OCI-LY1 (cell line): ENCODE measurements at regions not wholly inside any gene's neighbourhood (a gene's known extent, or its start where the extent isn't known, plus 50 kb on each side); places are given as distances from the start of the nearest gene placed in this dataset.

Source experiments
- H2AFZ ChIP-seq: fragments of 200-600 bp; sonication (generic), shearing (Covaris generic); 2 replicates; pipeline ENCODE4 v1.6.0; 2014; ENCODE audit warnings: antibody characterized with exemption, mild to moderate bottlenecking, low read length
- H3F3A ChIP-seq: fragments of 200-600 bp; sonication (generic), shearing (Covaris generic); 2 replicates; pipeline ENCODE4 v1.6.0; 2014; ENCODE audit warnings: mild to moderate bottlenecking, antibody characterized with exemption, low read length, moderate library complexity; ENCODE audit not compliant: insufficient read depth
- H3K27ac ChIP-seq: fragments of 200-600 bp; sonication (generic); 2 replicates; pipeline ENCODE4 v1.5.1; 2014; ENCODE audit warnings: low read length, mixed run types, mild to moderate bottlenecking, low read depth; ENCODE audit not compliant: poor library complexity, severe bottlenecking
- H3K27me3 ChIP-seq: fragments of 200-600 bp; sonication (generic); 2 replicates; pipeline ENCODE4 v1.6.0; 2014; ENCODE audit warnings: antibody characterized with exemption, mild to moderate bottlenecking, low read length, moderate library complexity; ENCODE audit not compliant: insufficient read depth
- H3K36me3 ChIP-seq: fragments of 200-600 bp; sonication (generic); 2 replicates; pipeline ENCODE4 v1.6.1; 2014; ENCODE audit warnings: mild to moderate bottlenecking, antibody characterized with exemption, low read length, moderate library complexity, mixed read lengths; ENCODE audit not compliant: insufficient read depth
- H3K4me1 ChIP-seq: fragments of 200-600 bp; sonication (generic); 2 replicates; pipeline ENCODE4 v1.5.1; 2014; ENCODE audit warnings: mild to moderate bottlenecking, low read length, moderate library complexity; ENCODE audit not compliant: insufficient read depth, severe bottlenecking
- H3K4me2 ChIP-seq: fragments of 200-600 bp; sonication (generic), shearing (Covaris generic); 2 replicates; pipeline ENCODE4 v1.6.1; 2014; ENCODE audit warnings: low read length
- H3K4me3 ChIP-seq: fragments of 200-600 bp; sonication (generic); 2 replicates; pipeline ENCODE4 v1.5.1; 2014; ENCODE audit warnings: low read length, low read depth, mild to moderate bottlenecking, mixed read lengths; ENCODE audit not compliant: poor library complexity, severe bottlenecking
- H3K79me2 ChIP-seq: fragments of 200-600 bp; shearing (Covaris generic); 2 replicates; pipeline ENCODE4 v1.6.1; 2016; ENCODE audit warnings: mixed run types, low read length, mixed read lengths; ENCODE audit not compliant: insufficient read depth
- H3K9ac ChIP-seq: fragments of 200-600 bp; sonication (generic), shearing (Covaris generic); 2 replicates; pipeline ENCODE4 v1.6.1; 2014; ENCODE audit warnings: mild to moderate bottlenecking, low read length, mixed read lengths
- H3K9me2 ChIP-seq: fragments of 200-600 bp; sonication (generic), shearing (Covaris generic); 2 replicates; pipeline ENCODE4 v1.6.1; 2014; ENCODE audit warnings: low read depth, mild to moderate bottlenecking, low read length, mixed read lengths
- H3K9me3 ChIP-seq: fragments of 200-600 bp; shearing (Covaris generic); 2 replicates; pipeline ENCODE4 v1.6.1; 2014; ENCODE audit warnings: low read length, mixed read lengths
- H4K20me1 ChIP-seq: fragments of 200-600 bp; sonication (generic), shearing (Covaris generic); 2 replicates; pipeline ENCODE4 v1.6.0; 2016; ENCODE audit warnings: mild to moderate bottlenecking, low read length; ENCODE audit not compliant: insufficient read depth
- CTCF ChIP-seq: fragments of 200-600 bp; sonication (generic), shearing (Covaris generic); IDR thresholded peaks from 2 replicates; pipeline ENCODE4 v1.5.1; 2017; ENCODE audit warnings: mild to moderate bottlenecking, antibody characterized with exemption, low read length, moderate library complexity, mixed read lengths
- EZH2 ChIP-seq: fragments of 200-600 bp; sonication (generic), shearing (Covaris generic); IDR thresholded peaks from 2 replicates; pipeline ENCODE4 v1.8.0; 2017; ENCODE audit warnings: borderline replicate concordance, mixed run types, mild to moderate bottlenecking, antibody characterized with exemption, low read length, moderate library complexity, mixed read lengths

- no peaks in the 10 kb centered on the region for H3K36me3 ChIP-seq
- H3K4me2 ChIP-seq: no peak overlapping the region
- H3K9ac ChIP-seq: no peak overlapping the region
- no peaks in the 10 kb centered on the region for H3K4me1 ChIP-seq
- no peaks in the 10 kb centered on the region for H3F3A ChIP-seq
- H3K27me3 ChIP-seq: peaks cover 6% of the 10 kb centered on the region; the same call in 1 of the 2 replicates
- no peak for TF ChIP-seq EZH2
- no peak for TF ChIP-seq CTCF
- no peaks in the 10 kb centered on the region for H3K79me2 ChIP-seq
- H3K27ac ChIP-seq: no peak overlapping the region
- no peak overlapping the region for H2AFZ ChIP-seq
- no peaks in the 10 kb centered on the region for H3K9me3 ChIP-seq
- H3K9me2 ChIP-seq: no peaks in the 10 kb centered on the region
- H3K4me3 ChIP-seq: no peak overlapping the region
- H4K20me1 ChIP-seq: no peaks in the 10 kb centered on the region
Measured at GRCh38 chr14:104385531-104386101, 193.9 kb upstream of the C14orf180 start.

GRCh38 chr14:104386151-104386841, 193.3 kb upstream of the C14orf180 start:
- no peaks in the 10 kb centered on the region for H3K36me3 ChIP-seq
- H3F3A ChIP-seq: no peaks in the 10 kb centered on the region
- H3K27me3 ChIP-seq: no peaks in the 10 kb centered on the region
- no peaks in the 10 kb centered on the region for H3K9me3 ChIP-seq
- H3K9me2 ChIP-seq: no peaks in the 10 kb centered on the region
- no peak overlapping the region for H3K4me2 ChIP-seq
- TF ChIP-seq EZH2: no peak
- 0 out of 2 replicates have a peak, but pooled peaks have one; percentile 6 for TF ChIP-seq CTCF
- H3K79me2 ChIP-seq: no peaks in the 10 kb centered on the region
- H3K27ac ChIP-seq: no peak overlapping the region
- no peak overlapping the region for H2AFZ ChIP-seq
- H3K4me1 ChIP-seq: no peaks in the 10 kb centered on the region
- H3K4me3 ChIP-seq: no peak overlapping the region
- no peaks in the 10 kb centered on the region for H4K20me1 ChIP-seq
- H3K9ac ChIP-seq: no peak overlapping the region

DNA sequence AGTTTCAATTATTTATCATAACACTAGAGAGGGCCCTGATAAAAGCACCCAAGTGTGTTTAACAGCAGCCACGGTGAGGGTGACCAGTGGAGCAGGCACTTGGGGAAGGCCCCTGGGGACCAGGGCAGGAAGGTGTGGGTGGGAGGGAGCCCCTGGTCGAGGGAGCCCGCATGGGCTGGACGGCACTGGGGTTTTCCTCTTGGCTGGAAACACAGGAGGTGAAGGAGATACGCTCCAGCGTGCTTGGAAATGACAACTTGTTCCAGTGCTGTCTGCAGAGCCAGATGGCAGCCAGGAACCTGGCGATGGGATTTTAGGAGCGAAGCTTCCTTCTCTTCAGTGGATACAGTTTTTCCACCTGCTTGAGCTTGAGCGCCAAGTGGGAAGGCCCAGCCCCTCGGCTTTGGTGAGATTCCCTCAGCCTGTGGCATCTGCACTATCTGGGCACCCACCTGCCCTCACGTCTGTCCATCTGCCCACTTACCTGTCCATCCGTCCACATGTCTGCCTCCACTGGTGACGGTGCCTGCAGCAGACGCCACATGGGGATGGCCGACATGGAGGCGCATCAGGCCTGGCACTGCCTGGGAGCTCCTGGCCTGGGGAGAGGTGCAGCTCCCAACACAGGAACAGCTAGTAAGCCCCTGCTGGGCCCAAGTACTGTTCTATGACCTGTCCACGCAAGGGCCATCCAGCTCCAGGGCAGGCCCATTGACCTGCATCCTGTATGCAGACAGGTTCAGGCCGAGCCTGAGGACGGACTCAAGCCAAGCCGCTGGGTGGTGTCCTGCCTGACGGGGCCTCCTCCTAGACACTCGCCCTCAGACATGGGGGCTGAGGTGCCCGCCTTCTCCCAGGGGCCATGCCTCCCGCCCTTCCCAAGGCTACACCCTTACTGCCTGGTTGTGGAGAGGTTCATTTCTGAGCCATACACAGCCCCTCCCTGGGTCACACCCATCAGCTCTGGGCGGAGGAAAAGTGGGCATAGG, 192.2 kb upstream of the C14orf180 start:
- Histone ChIP-seq H3K9ac (no peak overlapping the region), H3K27me3 (peaks cover 5% of the 10 kb centered on the region; the same call in 1 of the 2 replicates), H2AFZ (no peak overlapping the region)

More for the DNA sequence above, 192.2 kb upstream of the C14orf180 start:
- Histone ChIP-seq H3K4me3 (no peak overlapping the region), H3F3A (no peaks in the 10 kb centered on the region), H4K20me1 (no peaks in the 10 kb centered on the region), H3K36me3 (no peaks in the 10 kb centered on the region), H3K27ac (no peak overlapping the region), H3K79me2 (no peaks in the 10 kb centered on the region), H3K4me1 (no peaks in the 10 kb centered on the region), H3K4me2 (no peak overlapping the region), H3K9me2 (no peaks in the 10 kb centered on the region), H3K9me3 (no peaks in the 10 kb centered on the region)
- TF ChIP-seq EZH2 (no peak), CTCF (no peak)
